HEK293 (cell line): ENCODE measurements at regions not wholly inside any gene's neighbourhood (a gene's known extent, or its start where the extent isn't known, plus 50 kb on each side); places are given as distances from the start of the nearest gene placed in this dataset.

ENCODE experiments used
- CTCF ChIA-PET: fragments of 350-600 bp; formaldehyde crosslinking; extraction: SDS; loops from one replicate; lab custom pipeline; 2021; ENCODE audit warnings: antibody characterized with exemption; lab: Yijun Ruan, JAX
- POLR2A ChIA-PET: fragments of 300-600 bp; formaldehyde crosslinking; extraction: SDS; loops from one replicate; lab custom pipeline; 2020; ENCODE audit warnings: antibody characterized with exemption, inconsistent platforms; lab: Yijun Ruan, JAX
- H3K27ac ChIP-seq: fragments of 200-500 bp; sonication (Bioruptor generic); 2 replicates; pipeline ENCODE4 v1.5.1; 2014; ENCODE audit warnings: low read depth, low read length, control low read depth, inconsistent platforms; ENCODE audit errors: extremely low read depth
- H3K36me3 ChIP-seq, 2 experiments: fragments of 200-500 bp in 1 of 2; sonication (Bioruptor generic) in 1 of 2; 1 replicate in 1 of 2; 2 replicates in 1 of 2; pipeline ENCODE4 v1.5.1; 2014 to 2017; ENCODE audit warnings: inconsistent platforms in 2 of 2, low read length in 2 of 2; ENCODE audit not compliant: control insufficient read depth in 2 of 2, insufficient read depth in 1 of 2
- H3K4me1 ChIP-seq: fragments of 200-500 bp; sonication (Bioruptor generic); 2 replicates; pipeline ENCODE4 v1.5.1; 2014; ENCODE audit warnings: mild to moderate bottlenecking, low read length, inconsistent platforms; ENCODE audit not compliant: control insufficient read depth, insufficient read depth
- H3K4me3 ChIP-seq: 2 replicates; pipeline ENCODE4 v1.5.1; 2011; ENCODE audit warnings: low read depth, mild to moderate bottlenecking, control low read depth, low read length, moderate library complexity
- H3K9me3 ChIP-seq: fragments of 200-500 bp; sonication (Bioruptor generic); 2 replicates; pipeline ENCODE4 v1.5.1; 2014; ENCODE audit warnings: low read depth, low read length, inconsistent platforms; ENCODE audit not compliant: control insufficient read depth, insufficient read depth
- FEZF1 ChIP-seq: fragments of 450-650 bp; formaldehyde crosslinking; IDR thresholded peaks from 2 replicates; pipeline ENCODE4 v1.5.1; 2016; ENCODE audit warnings: missing biosample characterization, missing genetic modification characterization
- RBAK ChIP-seq: fragments of 450-650 bp; formaldehyde crosslinking; IDR thresholded peaks from 2 replicates; pipeline ENCODE4 v1.5.1; 2016; ENCODE audit warnings: missing biosample characterization, missing genetic modification characterization
- SETDB1 ChIP-seq: IDR thresholded peaks from one replicate; pipeline ENCODE4 v1.6.1; 2017; ENCODE audit warnings: mild to moderate bottlenecking, low read length, moderate library complexity, mixed read lengths; ENCODE audit not compliant: insufficient read length
- ZBTB21 ChIP-seq: fragments of 450-650 bp; formaldehyde crosslinking; IDR thresholded peaks from 2 replicates; pipeline ENCODE4 v1.5.1; 2017; ENCODE audit warnings: missing biosample characterization, missing genetic modification characterization
- ZBTB8A ChIP-seq: fragments of 450-650 bp; formaldehyde crosslinking; IDR thresholded peaks from 2 replicates; pipeline ENCODE4 v1.5.1; 2016; ENCODE audit warnings: missing biosample characterization, missing genetic modification characterization
- ZFP3 ChIP-seq: fragments of 450-650 bp; formaldehyde crosslinking; IDR thresholded peaks from 2 replicates; pipeline ENCODE4 v1.5.1; 2016; ENCODE audit warnings: low read depth, missing biosample characterization, missing genetic modification characterization
- ZNF302 ChIP-seq: fragments of 450-650 bp; formaldehyde crosslinking; IDR thresholded peaks from 2 replicates; pipeline ENCODE4 v1.5.1; 2016; ENCODE audit warnings: missing biosample characterization, missing genetic modification characterization, low read depth
- ZNF354C ChIP-seq: fragments of 450-650 bp; formaldehyde crosslinking; IDR thresholded peaks from 2 replicates; pipeline ENCODE4 v1.5.1; 2016; ENCODE audit warnings: missing biosample characterization, missing genetic modification characterization, low read depth, borderline replicate concordance
- ZNF501 ChIP-seq: fragments of 450-650 bp; formaldehyde crosslinking; IDR thresholded peaks from 2 replicates; pipeline ENCODE4 v1.5.1; 2016; ENCODE audit warnings: missing biosample characterization, missing genetic modification characterization
- ZNF555 ChIP-seq: fragments of 450-650 bp; formaldehyde crosslinking; conservative IDR thresholded peaks from 2 replicates; pipeline ENCODE4 v1.5.1; 2017; ENCODE audit warnings: missing biosample characterization, mild to moderate bottlenecking, missing genetic modification characterization, inconsistent platforms
- ZNF561 ChIP-seq: fragments of 450-650 bp; IDR thresholded peaks from 2 replicates; pipeline ENCODE4 v1.5.1; 2018; ENCODE audit warnings: missing biosample characterization, missing genetic modification characterization, borderline replicate concordance
- ZNF623 ChIP-seq: fragments of 450-650 bp; formaldehyde crosslinking; IDR thresholded peaks from 2 replicates; pipeline ENCODE4 v1.5.1; 2016; ENCODE audit warnings: missing biosample characterization, missing genetic modification characterization
- ZNF785 ChIP-seq: fragments of 450-650 bp; formaldehyde crosslinking; IDR thresholded peaks from 2 replicates; pipeline ENCODE4 v1.5.1; 2016; ENCODE audit warnings: missing biosample characterization, missing genetic modification characterization
- ZSCAN16 ChIP-seq: fragments of 450-650 bp; formaldehyde crosslinking; IDR thresholded peaks from 2 replicates; pipeline ENCODE4 v1.5.1; 2016; ENCODE audit warnings: missing biosample characterization, missing genetic modification characterization
- ZSCAN30 ChIP-seq: fragments of 450-650 bp; IDR thresholded peaks from 2 replicates; pipeline ENCODE4 v1.5.1; 2018; ENCODE audit warnings: missing biosample characterization, mild to moderate bottlenecking, missing genetic modification characterization, moderate library complexity
- ZXDB ChIP-seq: fragments of 450-650 bp; formaldehyde crosslinking; IDR thresholded peaks from 2 replicates; pipeline ENCODE4 v1.5.1; 2016; ENCODE audit warnings: missing biosample characterization, missing genetic modification characterization
- TF ChIP-seq, protein P1 (sequence below): fragments of 450-650 bp; formaldehyde crosslinking; IDR thresholded peaks from 2 replicates; pipeline ENCODE4 v1.5.1; 2016; ENCODE audit warnings: missing biosample characterization, missing genetic modification characterization, borderline replicate concordance
- TF ChIP-seq, protein P2 (sequence below): fragments of 450-650 bp; formaldehyde crosslinking; optimal IDR thresholded peaks from 2 replicates; pipeline ENCODE3; 2016; ENCODE audit warnings: missing biosample characterization, mild to moderate bottlenecking, missing genetic modification characterization
- TF ChIP-seq, protein P3 (sequence below): fragments of 450-650 bp; formaldehyde crosslinking; IDR thresholded peaks from 2 replicates; pipeline ENCODE4 v1.5.1; 2016; ENCODE audit warnings: missing biosample characterization, missing genetic modification characterization
- TF ChIP-seq, protein P4 (sequence below): fragments of 450-650 bp; formaldehyde crosslinking; IDR thresholded peaks from 2 replicates; pipeline ENCODE4 v1.5.1; 2016; ENCODE audit warnings: missing biosample characterization, missing genetic modification characterization
- TF ChIP-seq, protein P5 (sequence below): fragments of 450-650 bp; formaldehyde crosslinking; IDR thresholded peaks from 2 replicates; pipeline ENCODE4 v1.5.0; 2017; ENCODE audit warnings: missing biosample characterization, missing genetic modification characterization, borderline replicate concordance
- TF ChIP-seq, protein P6 (sequence below): fragments of 450-650 bp; formaldehyde crosslinking; IDR thresholded peaks from 2 replicates; pipeline ENCODE4 v1.5.1; 2016; ENCODE audit warnings: missing biosample characterization, missing genetic modification characterization
- TF ChIP-seq, protein P7 (sequence below): fragments of 450-650 bp; formaldehyde crosslinking; IDR thresholded peaks from 2 replicates; pipeline ENCODE4 v1.5.1; 2016; ENCODE audit warnings: missing biosample characterization, missing genetic modification characterization, low read depth

DNA sequence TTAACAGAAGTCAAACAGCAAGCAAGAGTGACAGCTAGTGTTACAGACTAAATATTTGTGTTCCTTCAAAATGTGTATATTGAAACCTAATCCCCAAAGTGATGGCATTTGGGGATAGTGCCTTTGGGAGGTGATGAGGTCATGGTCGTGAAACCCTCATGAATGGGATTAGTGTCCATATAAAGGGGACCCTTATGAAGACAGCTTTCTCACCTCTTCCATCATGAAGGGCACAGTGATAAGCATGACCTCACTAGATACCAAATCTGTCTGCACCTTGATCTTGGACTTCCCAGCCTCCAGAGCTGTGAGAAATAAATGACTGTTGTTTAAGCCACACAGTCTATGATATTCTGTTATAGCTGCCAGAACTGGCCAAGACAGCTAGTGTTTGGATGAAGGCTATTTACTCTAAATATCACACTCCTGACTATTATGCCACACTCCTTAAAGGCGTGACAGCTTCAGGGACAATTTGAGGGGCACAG, 235.7 kb upstream of the TMEM72 start:
- CTCF ChIA-PET = no interaction called here
- no peak overlapping the region for H3K27ac ChIP-seq
- no peaks in the 10 kb centered on the region for H3K9me3 ChIP-seq
- POLR2A ChIA-PET = interaction anchor here (0.6 kb wide), 1 partner anchor 104 kb away, joined by 4 read pairs; no protein-coding TSS in a partner anchor
- no peaks in the 10 kb centered on the region; the same call in 1 of the 2 replicates for H3K4me1 ChIP-seq
- no peaks in the 10 kb centered on the region for H3K36me3 ChIP-seq
- H3K4me3 ChIP-seq = no peak overlapping the region
- TF ChIP-seq ZNF302 (tag by site-specific recombination) (no peak), SETDB1 (peak; percentile 65), ZBTB21 (peak; percentile 36; the same call in 1 of the 2 replicates), ZNF561 (tag by site-specific recombination) (no peak), ZBTB8A (no peak), ZNF354C (tag by site-specific recombination) (no peak), ZNF555 (tag by site-specific recombination) (no peak), ZXDB (tag by site-specific recombination) (peak; percentile 42; the same call in 1 of the 2 replicates), ZNF501 (no peak), FEZF1 (peak; percentile 43; the same call in 1 of the 2 replicates), ZSCAN16 (no peak), ZNF785 (tag by site-specific recombination) (no peak), ZFP3 (tag by site-specific recombination) (no peak), ZNF623 (tag by site-specific recombination) (no peak), ZSCAN30 (no peak), RBAK (tag by site-specific recombination) (no peak)
- TF ChIP-seq, protein P1, sequence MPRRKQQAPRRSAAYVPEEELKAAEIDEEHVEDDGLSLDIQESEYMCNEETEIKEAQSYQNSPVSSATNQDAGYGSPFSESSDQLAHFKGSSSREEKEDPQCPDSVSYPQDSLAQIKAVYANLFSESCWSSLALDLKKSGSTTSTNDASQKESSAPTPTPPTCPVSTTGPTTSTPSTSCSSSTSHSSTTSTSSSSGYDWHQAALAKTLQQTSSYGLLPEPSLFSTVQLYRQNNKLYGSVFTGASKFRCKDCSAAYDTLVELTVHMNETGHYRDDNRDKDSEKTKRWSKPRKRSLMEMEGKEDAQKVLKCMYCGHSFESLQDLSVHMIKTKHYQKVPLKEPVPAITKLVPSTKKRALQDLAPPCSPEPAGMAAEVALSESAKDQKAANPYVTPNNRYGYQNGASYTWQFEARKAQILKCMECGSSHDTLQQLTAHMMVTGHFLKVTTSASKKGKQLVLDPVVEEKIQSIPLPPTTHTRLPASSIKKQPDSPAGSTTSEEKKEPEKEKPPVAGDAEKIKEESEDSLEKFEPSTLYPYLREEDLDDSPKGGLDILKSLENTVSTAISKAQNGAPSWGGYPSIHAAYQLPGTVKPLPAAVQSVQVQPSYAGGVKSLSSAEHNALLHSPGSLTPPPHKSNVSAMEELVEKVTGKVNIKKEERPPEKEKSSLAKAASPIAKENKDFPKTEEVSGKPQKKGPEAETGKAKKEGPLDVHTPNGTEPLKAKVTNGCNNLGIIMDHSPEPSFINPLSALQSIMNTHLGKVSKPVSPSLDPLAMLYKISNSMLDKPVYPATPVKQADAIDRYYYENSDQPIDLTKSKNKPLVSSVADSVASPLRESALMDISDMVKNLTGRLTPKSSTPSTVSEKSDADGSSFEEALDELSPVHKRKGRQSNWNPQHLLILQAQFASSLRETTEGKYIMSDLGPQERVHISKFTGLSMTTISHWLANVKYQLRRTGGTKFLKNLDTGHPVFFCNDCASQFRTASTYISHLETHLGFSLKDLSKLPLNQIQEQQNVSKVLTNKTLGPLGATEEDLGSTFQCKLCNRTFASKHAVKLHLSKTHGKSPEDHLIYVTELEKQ = no peak
- TF ChIP-seq, protein P2, sequence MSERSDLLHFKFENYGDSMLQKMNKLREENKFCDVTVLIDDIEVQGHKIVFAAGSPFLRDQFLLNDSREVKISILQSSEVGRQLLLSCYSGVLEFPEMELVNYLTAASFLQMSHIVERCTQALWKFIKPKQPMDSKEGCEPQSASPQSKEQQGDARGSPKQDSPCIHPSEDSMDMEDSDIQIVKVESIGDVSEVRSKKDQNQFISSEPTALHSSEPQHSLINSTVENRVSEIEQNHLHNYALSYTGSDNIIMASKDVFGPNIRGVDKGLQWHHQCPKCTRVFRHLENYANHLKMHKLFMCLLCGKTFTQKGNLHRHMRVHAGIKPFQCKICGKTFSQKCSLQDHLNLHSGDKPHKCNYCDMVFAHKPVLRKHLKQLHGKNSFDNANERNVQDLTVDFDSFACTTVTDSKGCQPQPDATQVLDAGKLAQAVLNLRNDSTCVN (tag by site-specific recombination) = no peak
- TF ChIP-seq, protein P3, sequence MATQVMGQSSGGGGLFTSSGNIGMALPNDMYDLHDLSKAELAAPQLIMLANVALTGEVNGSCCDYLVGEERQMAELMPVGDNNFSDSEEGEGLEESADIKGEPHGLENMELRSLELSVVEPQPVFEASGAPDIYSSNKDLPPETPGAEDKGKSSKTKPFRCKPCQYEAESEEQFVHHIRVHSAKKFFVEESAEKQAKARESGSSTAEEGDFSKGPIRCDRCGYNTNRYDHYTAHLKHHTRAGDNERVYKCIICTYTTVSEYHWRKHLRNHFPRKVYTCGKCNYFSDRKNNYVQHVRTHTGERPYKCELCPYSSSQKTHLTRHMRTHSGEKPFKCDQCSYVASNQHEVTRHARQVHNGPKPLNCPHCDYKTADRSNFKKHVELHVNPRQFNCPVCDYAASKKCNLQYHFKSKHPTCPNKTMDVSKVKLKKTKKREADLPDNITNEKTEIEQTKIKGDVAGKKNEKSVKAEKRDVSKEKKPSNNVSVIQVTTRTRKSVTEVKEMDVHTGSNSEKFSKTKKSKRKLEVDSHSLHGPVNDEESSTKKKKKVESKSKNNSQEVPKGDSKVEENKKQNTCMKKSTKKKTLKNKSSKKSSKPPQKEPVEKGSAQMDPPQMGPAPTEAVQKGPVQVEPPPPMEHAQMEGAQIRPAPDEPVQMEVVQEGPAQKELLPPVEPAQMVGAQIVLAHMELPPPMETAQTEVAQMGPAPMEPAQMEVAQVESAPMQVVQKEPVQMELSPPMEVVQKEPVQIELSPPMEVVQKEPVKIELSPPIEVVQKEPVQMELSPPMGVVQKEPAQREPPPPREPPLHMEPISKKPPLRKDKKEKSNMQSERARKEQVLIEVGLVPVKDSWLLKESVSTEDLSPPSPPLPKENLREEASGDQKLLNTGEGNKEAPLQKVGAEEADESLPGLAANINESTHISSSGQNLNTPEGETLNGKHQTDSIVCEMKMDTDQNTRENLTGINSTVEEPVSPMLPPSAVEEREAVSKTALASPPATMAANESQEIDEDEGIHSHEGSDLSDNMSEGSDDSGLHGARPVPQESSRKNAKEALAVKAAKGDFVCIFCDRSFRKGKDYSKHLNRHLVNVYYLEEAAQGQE (tag by site-specific recombination) = no peak
- TF ChIP-seq, protein P4, sequence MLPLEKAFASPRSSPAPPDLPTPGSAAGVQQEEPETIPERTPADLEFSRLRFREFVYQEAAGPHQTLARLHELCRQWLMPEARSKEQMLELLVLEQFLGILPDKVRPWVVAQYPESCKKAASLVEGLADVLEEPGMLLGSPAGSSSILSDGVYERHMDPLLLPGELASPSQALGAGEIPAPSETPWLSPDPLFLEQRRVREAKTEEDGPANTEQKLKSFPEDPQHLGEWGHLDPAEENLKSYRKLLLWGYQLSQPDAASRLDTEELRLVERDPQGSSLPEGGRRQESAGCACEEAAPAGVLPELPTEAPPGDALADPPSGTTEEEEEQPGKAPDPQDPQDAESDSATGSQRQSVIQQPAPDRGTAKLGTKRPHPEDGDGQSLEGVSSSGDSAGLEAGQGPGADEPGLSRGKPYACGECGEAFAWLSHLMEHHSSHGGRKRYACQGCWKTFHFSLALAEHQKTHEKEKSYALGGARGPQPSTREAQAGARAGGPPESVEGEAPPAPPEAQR (tag by site-specific recombination) = no peak
- TF ChIP-seq, protein P5, sequence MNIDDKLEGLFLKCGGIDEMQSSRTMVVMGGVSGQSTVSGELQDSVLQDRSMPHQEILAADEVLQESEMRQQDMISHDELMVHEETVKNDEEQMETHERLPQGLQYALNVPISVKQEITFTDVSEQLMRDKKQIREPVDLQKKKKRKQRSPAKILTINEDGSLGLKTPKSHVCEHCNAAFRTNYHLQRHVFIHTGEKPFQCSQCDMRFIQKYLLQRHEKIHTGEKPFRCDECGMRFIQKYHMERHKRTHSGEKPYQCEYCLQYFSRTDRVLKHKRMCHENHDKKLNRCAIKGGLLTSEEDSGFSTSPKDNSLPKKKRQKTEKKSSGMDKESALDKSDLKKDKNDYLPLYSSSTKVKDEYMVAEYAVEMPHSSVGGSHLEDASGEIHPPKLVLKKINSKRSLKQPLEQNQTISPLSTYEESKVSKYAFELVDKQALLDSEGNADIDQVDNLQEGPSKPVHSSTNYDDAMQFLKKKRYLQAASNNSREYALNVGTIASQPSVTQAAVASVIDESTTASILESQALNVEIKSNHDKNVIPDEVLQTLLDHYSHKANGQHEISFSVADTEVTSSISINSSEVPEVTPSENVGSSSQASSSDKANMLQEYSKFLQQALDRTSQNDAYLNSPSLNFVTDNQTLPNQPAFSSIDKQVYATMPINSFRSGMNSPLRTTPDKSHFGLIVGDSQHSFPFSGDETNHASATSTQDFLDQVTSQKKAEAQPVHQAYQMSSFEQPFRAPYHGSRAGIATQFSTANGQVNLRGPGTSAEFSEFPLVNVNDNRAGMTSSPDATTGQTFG (tag by site-specific recombination) = no peak
- TF ChIP-seq, protein P6, sequence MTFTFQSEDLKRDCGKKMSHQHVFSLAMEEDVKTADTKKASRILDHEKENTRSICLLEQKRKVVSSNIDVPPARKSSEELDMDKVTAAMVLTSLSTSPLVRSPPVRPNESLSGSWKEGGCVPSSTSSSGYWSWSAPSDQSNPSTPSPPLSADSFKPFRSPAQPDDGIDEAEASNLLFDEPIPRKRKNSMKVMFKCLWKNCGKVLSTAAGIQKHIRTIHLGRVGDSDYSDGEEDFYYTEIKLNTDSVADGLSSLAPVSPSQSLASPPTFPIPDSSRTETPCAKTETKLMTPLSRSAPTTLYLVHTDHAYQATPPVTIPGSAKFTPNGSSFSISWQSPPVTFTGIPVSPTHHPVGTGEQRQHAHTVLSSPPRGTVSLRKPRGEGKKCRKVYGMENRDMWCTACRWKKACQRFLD = no peak
- TF ChIP-seq, protein P7, sequence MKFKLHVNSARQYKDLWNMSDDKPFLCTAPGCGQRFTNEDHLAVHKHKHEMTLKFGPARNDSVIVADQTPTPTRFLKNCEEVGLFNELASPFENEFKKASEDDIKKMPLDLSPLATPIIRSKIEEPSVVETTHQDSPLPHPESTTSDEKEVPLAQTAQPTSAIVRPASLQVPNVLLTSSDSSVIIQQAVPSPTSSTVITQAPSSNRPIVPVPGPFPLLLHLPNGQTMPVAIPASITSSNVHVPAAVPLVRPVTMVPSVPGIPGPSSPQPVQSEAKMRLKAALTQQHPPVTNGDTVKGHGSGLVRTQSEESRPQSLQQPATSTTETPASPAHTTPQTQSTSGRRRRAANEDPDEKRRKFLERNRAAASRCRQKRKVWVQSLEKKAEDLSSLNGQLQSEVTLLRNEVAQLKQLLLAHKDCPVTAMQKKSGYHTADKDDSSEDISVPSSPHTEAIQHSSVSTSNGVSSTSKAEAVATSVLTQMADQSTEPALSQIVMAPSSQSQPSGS = peak; percentile 84; the same call in 1 of the 2 replicates
